Memory B cell (primary cell): ENCODE measurements at regions not wholly inside any gene's neighbourhood (a gene's known extent, or its start where the extent isn't known, plus 50 kb on each side); places are given as distances from the start of the nearest gene placed in this dataset.

Experiments
- ATAC-seq: fragments of 150-1000 bp; cut with Tn5 transposase; 2 replicates; pipeline ENCODE4 v1.10.0; 2021; ENCODE audit warnings: low read depth, mild to moderate bottlenecking, moderate library complexity
- DNase-seq, 2 donors: peaks; one replicate each; pipeline ENCODE4 v3.0.0; 2022; ENCODE audit warnings: low spot score in 2 of 2
- H3K27ac Mint-ChIP-seq: one replicate; pipeline ENCODE4 v1.8.0; 2022; ENCODE audit warnings: mild to moderate bottlenecking, moderate library complexity, mixed read lengths
- H3K27me3 Mint-ChIP-seq: one replicate; pipeline ENCODE4 v1.8.0; 2022; ENCODE audit warnings: mixed read lengths
- H3K36me3 Mint-ChIP-seq: one replicate; pipeline ENCODE4 v1.8.0; 2022; ENCODE audit warnings: mild to moderate bottlenecking, mixed read lengths
- H3K4me1 Mint-ChIP-seq: one replicate; pipeline ENCODE4 v1.8.0; 2022; ENCODE audit warnings: mixed read lengths
- H3K4me3 Mint-ChIP-seq: one replicate; pipeline ENCODE4 v1.8.0; 2022; ENCODE audit warnings: mild to moderate bottlenecking, moderate library complexity, mixed read lengths
- H3K9me3 Mint-ChIP-seq: one replicate; pipeline ENCODE4 v1.8.0; 2022; ENCODE audit warnings: mixed read lengths

DNA sequence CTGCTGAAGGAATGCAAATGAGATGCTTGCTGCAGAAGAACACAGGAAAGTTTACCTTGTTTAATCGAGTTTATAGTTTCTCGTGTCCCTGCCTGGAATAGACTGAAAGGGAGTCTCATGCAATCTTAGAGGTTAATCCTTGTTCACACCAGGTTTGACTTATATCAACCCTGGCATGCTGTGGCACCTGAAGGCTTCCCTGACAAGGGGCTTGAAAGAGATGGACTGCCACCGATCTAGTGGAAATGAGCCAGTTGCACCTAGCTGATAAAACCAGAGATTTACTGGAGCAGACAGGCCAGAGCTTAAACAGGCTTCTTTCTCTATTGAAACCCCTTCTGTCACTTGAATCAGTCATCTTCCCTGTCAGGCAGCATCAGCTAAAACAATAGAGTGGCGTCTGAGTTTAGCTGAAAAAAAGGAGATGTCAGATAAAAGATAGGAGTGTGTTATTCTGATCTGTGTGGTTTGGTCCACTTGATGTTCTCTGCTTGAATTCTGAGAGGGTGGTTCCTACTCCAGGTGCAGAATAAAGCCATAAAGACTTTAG, 349.7 kb downstream of the RWDD3 start:
- Mint-ChIP-seq H3K36me3 (no peaks in the 10 kb centered on the region), H3K4me3 (no peak overlapping the region), H3K27me3 (no peaks in the 10 kb centered on the region), H3K4me1 (no peaks in the 10 kb centered on the region), H3K27ac (no peak overlapping the region), H3K9me3 (peaks cover 6% of the 10 kb centered on the region)
- ATAC-seq, result no peak
- no peak for DNase-seq

DNA sequence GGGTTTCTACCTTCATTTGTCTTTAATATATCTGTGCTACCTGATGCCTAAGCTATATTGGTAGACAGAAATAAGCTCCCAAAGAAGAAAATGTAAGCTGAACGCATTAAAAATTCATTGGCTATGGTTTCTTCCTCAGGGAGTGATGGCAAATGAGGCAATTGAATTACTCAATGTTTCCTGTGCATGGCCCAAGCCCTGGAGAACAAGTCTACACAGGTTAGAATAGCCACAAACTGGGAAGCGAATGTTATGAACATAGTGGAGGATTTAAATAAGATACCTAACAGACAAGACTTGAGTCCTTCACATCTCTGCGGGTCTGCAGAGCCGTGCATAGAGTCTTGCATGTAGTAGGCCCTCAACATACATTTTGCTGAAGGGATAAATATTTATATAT, 350.3 kb downstream of the RWDD3 start:
- no peak overlapping the region for H3K4me3 Mint-ChIP-seq
- ATAC-seq, result no peak
- H3K27me3 Mint-ChIP-seq, result no peaks in the 10 kb centered on the region
- no peaks in the 10 kb centered on the region for H3K4me1 Mint-ChIP-seq
- no peak for DNase-seq
- peaks cover 4% of the 10 kb centered on the region for H3K9me3 Mint-ChIP-seq
- no peak overlapping the region for H3K27ac Mint-ChIP-seq
- H3K36me3 Mint-ChIP-seq, result no peaks in the 10 kb centered on the region

DNA sequence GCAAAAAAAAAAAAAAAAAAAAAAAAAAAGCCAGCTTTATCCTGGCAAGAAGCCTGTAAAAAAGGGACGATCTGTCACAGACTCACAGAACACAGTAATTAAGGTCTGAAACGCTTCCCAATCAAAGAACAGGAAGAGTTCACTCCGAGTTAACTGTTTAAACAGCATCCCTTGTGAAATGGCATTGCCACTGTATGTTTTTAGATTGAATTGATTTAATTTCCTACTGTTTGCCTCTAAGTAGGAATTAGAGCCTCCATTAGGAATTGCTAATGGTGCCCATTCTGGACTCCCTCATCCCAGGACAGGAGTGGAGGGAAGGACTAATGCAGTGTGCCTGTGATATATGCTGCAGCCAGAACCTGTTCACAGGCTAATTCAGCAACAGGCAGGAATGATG, 370.8 kb downstream of the RWDD3 start:
- H3K4me1 Mint-ChIP-seq, result no peaks in the 10 kb centered on the region
- ATAC-seq (no peak), DNase-seq (no peak)
- H3K9me3 Mint-ChIP-seq, result peaks cover 11% of the 10 kb centered on the region
- H3K27me3 Mint-ChIP-seq, result no peaks in the 10 kb centered on the region
- no peak overlapping the region for H3K27ac Mint-ChIP-seq
- no peaks in the 10 kb centered on the region for H3K36me3 Mint-ChIP-seq
- H3K4me3 Mint-ChIP-seq, result no peak overlapping the region

DNA sequence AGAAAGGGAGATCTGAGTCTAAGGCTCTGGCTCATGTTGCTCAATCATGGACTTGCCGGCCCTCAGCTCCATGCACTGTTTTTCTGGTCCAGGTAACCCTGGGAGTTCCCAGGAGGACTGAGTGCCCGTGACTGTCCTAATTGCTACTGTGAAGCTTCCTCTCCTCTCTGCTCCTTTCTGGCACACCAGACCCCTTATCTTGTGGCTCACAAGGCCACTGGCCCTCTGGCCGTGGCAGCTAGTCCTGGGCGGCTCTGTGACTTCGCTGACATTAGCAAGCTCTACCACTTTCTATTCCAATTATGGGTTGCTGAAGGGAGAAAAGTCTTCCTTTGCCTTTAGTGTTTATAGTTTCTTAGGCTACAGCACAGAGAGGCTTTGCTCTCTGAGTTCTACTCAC, 380.2 kb downstream of the RWDD3 start:
- no peaks in the 10 kb centered on the region for H3K9me3 Mint-ChIP-seq
- no peaks in the 10 kb centered on the region for H3K27me3 Mint-ChIP-seq
- H3K27ac Mint-ChIP-seq, result no peak overlapping the region
- no peaks in the 10 kb centered on the region for H3K4me1 Mint-ChIP-seq
- H3K4me3 Mint-ChIP-seq, result no peak overlapping the region
- no peak for ATAC-seq
- H3K36me3 Mint-ChIP-seq, result no peaks in the 10 kb centered on the region
- no peak for DNase-seq

DNA sequence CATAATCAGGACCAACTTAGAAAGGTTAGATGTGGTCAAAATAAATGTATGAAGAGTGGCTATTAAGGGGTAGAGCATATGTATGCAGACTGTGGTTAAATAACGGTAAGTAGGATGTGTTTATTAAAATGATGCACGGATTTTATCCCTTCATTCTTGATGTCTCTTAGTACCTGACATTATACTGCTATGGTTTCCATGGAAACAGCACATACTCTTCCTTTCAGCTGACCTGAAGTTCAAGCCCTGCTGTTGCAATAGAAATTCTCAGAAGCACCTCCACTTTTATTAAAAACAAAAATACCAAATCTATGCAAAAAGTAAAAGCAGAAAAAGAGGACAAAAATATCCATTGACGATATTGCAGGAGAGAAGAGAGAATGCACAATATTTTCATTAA, 381.4 kb downstream of the RWDD3 start:
- H3K27me3 Mint-ChIP-seq, result no peaks in the 10 kb centered on the region
- H3K9me3 Mint-ChIP-seq, result no peaks in the 10 kb centered on the region

DNA sequence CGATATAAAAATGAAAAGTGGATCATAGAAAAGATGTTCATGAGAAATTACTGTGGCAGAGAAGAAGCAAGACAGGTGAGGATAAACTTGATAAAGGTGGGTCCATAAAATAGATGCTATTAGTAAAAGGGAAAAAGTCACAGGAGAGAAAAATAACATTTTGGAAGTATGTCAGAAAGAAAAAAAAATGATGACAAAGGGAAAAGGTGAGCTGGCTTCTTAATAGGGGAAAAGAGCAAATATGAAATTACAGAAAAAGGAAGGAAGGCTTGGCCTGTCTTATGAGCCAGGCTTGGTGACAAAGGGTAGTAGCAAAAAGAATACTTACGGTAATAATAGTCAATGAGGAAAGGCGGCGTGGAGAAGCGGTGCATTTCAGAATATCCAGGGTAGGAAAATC, 386.1 kb downstream of the RWDD3 start:
- no peaks in the 10 kb centered on the region for H3K27me3 Mint-ChIP-seq

More for the DNA sequence above, 381.4 kb downstream of the RWDD3 start:
- Mint-ChIP-seq H3K4me1 (no peaks in the 10 kb centered on the region), H3K4me3 (no peak overlapping the region), H3K27ac (no peak overlapping the region), H3K36me3 (no peaks in the 10 kb centered on the region)
- no peak for ATAC-seq
- DNase-seq, result no peak

DNA sequence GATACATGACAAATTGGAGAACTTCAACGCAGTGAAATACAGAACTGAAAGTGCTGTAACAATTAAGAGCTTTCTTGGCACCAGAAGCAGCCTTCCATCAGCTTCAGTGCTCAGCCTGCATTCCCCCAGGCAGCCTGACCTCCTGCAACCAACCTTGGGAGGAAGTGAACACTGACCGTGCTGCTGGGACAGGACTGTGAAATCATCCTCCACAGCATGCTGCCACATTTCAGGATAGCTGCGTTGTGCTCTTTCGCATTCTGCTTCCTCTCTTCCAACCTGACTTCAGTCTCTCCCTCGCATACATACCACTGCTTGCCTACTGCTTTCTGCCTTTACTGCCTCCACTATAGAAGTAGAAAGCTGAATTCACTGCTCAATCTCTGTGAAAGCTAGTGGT, 388.6 kb downstream of the RWDD3 start:
- no peak for DNase-seq
- no peak overlapping the region for H3K4me3 Mint-ChIP-seq
- peaks cover 3% of the 10 kb centered on the region for H3K9me3 Mint-ChIP-seq
- no peaks in the 10 kb centered on the region for H3K4me1 Mint-ChIP-seq
- no peak overlapping the region for H3K27ac Mint-ChIP-seq
- no peaks in the 10 kb centered on the region for H3K27me3 Mint-ChIP-seq
- no peak for ATAC-seq
- H3K36me3 Mint-ChIP-seq, result no peaks in the 10 kb centered on the region

More for the DNA sequence above, 386.1 kb downstream of the RWDD3 start:
- DNase-seq (no peak), ATAC-seq (no peak)
- no peak overlapping the region for H3K27ac Mint-ChIP-seq
- no peaks in the 10 kb centered on the region for H3K36me3 Mint-ChIP-seq
- no peak overlapping the region for H3K4me3 Mint-ChIP-seq
- H3K9me3 Mint-ChIP-seq, result no peaks in the 10 kb centered on the region
- no peaks in the 10 kb centered on the region for H3K4me1 Mint-ChIP-seq

DNA sequence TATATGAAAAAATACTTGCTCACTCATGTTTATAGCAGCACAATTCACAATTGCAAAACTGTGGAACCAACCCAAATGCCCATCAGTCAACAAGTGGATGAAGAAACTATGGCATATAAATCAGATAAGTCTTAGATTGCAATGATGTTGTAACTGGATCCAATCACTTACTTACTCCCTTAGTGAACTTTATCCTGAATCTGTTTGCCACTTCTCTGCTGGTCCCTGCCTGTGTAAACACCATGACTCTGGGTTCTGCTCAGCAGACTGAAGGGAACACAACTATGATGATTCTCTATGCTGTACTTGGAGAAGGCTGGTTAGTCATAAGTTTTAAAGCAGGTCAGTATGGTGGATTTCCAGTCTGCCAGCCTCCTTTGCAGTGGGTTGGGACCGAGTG, 391.2 kb downstream of the RWDD3 start:
- ATAC-seq (no peak), DNase-seq (no peak)
- Mint-ChIP-seq H3K4me3 (no peak overlapping the region), H3K9me3 (peaks cover 6% of the 10 kb centered on the region), H3K4me1 (no peaks in the 10 kb centered on the region), H3K27ac (no peak overlapping the region), H3K27me3 (no peaks in the 10 kb centered on the region), H3K36me3 (no peaks in the 10 kb centered on the region)

DNA sequence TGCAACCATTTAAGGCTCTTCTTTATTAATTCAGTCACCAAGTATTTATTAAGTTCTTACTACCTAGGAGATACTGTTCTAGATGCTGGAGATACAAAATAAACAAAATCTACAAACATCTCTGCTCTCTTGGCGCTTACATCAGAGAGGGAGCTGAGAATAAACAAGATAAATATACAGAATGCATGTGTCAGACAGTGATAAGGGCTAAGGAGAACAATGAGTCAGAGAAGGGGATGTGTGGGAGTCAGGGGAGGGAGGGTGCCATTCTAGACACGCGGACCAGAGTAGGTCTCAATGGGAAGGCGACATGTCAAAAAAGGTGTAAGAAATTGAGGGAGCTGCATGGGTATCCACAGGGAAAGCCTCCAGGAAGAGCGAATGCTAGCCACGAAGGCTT, 393.2 kb downstream of the RWDD3 start:
- Mint-ChIP-seq H3K27me3 (no peaks in the 10 kb centered on the region), H3K4me3 (no peak overlapping the region), H3K36me3 (no peaks in the 10 kb centered on the region), H3K9me3 (peaks cover 6% of the 10 kb centered on the region), H3K27ac (no peak overlapping the region), H3K4me1 (no peaks in the 10 kb centered on the region)
- DNase-seq (no peak), ATAC-seq (no peak)

DNA sequence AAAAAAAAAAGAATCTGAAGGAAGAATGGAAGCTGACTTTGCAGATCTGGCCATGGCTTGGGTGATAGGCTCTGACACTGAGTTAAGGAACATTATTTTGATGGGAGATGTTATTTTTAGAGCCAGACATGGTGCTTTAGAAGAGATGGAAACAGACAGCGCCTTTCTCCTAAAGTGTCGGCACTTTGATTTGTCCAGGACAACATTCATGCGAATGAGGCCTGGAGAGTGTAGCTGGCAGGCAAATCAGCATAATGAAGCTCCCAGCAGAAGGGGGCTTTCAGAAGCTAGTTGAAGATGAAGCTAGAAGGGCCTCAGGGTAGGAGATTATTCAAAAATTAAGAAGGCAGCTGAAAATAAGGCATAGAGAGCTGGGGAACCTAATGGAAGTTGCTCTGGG, 397.7 kb downstream of the RWDD3 start:
- Mint-ChIP-seq H3K27me3 (no peaks in the 10 kb centered on the region), H3K9me3 (peaks cover 8% of the 10 kb centered on the region), H3K36me3 (no peaks in the 10 kb centered on the region), H3K4me1 (no peaks in the 10 kb centered on the region), H3K4me3 (no peak overlapping the region), H3K27ac (no peak overlapping the region)
- no peak for DNase-seq
- no peak for ATAC-seq

DNA sequence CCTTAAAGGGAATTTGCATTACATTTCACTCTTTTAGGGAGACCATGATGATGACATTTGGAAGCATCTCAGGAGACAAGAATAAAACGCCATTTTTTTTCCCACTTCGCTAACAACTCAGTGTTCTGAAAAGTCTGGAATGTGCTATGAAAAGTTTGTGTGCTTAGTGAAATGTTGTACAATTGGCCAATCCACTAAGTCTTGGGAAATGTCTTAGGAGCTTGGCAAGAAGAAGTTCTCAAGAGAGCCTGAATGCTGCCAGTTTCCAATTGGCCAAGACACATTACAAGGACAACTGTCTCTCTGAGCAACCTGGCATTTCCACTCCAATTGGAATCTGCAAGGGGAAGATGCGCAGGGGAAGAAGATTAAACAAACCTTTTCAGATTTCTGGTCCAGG, 401.8 kb downstream of the RWDD3 start:
- Mint-ChIP-seq H3K4me1 (no peaks in the 10 kb centered on the region), H3K36me3 (no peaks in the 10 kb centered on the region), H3K9me3 (peaks cover 4% of the 10 kb centered on the region), H3K27ac (no peak overlapping the region), H3K4me3 (no peak overlapping the region), H3K27me3 (no peaks in the 10 kb centered on the region)
- ATAC-seq, result no peak
- DNase-seq, result no peak

DNA sequence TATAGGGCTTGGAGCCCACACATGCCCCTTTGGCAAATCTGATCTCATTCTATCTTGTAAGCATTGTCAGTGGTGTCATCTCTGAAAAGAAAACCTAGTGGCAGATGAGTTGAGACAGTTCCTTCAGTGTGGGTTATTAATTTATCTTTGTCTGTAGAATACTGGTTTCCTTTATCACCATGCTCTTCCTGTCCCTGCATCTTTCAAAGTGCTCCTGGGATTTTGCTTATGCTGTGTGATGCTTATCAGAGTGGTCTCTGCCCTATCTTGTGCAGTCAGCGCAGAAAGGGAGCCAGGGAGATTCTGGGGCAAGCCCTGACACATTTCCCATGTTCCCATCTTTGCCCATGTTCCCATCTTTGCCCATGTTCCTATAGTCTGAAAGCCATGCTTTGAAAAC, 402.9 kb downstream of the RWDD3 start:
- H3K9me3 Mint-ChIP-seq, result peaks cover 4% of the 10 kb centered on the region
- ATAC-seq, result no peak
- no peak overlapping the region for H3K4me3 Mint-ChIP-seq
- DNase-seq, result no peak
- no peak overlapping the region for H3K27ac Mint-ChIP-seq
- H3K27me3 Mint-ChIP-seq, result no peaks in the 10 kb centered on the region
- no peaks in the 10 kb centered on the region for H3K4me1 Mint-ChIP-seq
- no peaks in the 10 kb centered on the region for H3K36me3 Mint-ChIP-seq

DNA sequence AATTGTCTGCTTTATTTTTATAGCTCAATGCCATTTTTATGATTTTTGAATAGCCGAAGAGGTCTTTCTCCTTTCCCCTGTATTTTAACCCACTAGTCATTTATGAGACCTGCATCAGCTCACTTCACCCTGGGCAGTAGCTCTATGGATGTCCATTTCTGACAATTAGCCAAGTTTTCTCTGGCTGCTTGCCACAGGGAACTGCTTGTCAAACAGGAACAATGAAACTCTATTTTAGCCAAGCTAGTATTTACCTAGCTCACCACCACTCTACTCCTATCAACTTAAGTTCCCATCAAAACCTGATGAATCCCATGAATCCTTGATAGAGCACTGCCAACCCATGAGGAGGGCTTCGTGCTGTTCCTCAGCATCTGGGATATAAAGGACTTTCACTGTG, 406.7 kb downstream of the RWDD3 start:
- H3K27me3 Mint-ChIP-seq, result no peaks in the 10 kb centered on the region
- H3K4me3 Mint-ChIP-seq, result no peak overlapping the region
- no peak overlapping the region for H3K27ac Mint-ChIP-seq
- H3K9me3 Mint-ChIP-seq, result peaks cover 6% of the 10 kb centered on the region
- H3K36me3 Mint-ChIP-seq, result no peaks in the 10 kb centered on the region
- ATAC-seq (no peak), DNase-seq (no peak)
- no peaks in the 10 kb centered on the region for H3K4me1 Mint-ChIP-seq

DNA sequence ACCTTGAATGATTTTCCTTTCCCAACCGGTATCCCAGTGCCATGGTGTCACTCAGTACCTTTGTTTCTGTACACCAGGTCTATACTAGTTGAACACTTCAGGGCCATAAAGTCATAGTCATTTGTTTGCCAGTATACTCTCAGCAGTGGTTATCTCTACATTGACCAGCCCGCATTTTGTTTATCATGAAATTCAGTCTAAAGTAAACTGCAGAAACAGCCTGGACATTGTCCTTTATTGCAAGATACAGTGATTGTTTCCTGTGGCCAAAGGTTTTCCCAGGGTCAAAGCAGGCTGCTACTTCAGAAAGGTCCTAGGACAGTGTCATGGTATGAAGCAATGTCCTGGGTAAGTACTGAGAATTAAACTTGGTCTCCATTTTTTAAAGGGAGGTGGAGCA, 407.4 kb downstream of the RWDD3 start:
- Mint-ChIP-seq H3K27ac (no peak overlapping the region), H3K27me3 (no peaks in the 10 kb centered on the region), H3K4me3 (no peak overlapping the region), H3K9me3 (peaks cover 6% of the 10 kb centered on the region), H3K4me1 (no peaks in the 10 kb centered on the region), H3K36me3 (no peaks in the 10 kb centered on the region)
- DNase-seq (no peak), ATAC-seq (no peak)

DNA sequence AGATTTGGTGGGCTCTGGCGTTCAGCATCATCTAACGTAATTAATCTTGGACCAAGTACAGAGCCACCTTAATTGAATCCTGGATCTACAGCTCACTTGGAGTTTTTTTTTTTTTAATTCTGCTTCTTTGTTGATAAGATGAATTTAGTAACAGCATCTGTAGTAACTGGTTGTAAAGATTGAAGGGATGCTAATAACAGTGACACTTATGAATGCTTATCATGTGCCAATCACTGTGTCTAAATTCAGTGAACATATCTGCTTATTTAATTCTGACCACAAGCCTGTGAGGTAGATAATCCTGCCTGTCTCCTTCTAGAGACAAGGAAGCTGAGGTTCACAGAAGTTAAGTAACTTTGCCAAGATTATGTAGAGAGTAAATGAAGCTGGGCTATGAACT, 408.0 kb downstream of the RWDD3 start:
- H3K4me3 Mint-ChIP-seq, result no peak overlapping the region
- H3K36me3 Mint-ChIP-seq, result no peaks in the 10 kb centered on the region
- H3K27me3 Mint-ChIP-seq, result no peaks in the 10 kb centered on the region
- DNase-seq (no peak), ATAC-seq (no peak)
- H3K27ac Mint-ChIP-seq, result no peak overlapping the region
- H3K9me3 Mint-ChIP-seq, result peaks cover 6% of the 10 kb centered on the region
- no peaks in the 10 kb centered on the region for H3K4me1 Mint-ChIP-seq
